HG03520 (cell line): ENCODE measurements at regions not wholly inside any gene's neighbourhood (a gene's known extent, or its start where the extent isn't known, plus 50 kb on each side); places are given as distances from the start of the nearest gene placed in this dataset.

ENCODE experiments used
- ATAC-seq: cut with Tn5 transposase; IDR thresholded peaks from one replicate; pipeline ENCODE4 v1.9.1; 2021; ENCODE audit warnings: mild to moderate bottlenecking, moderate library complexity; ENCODE audit not compliant: unreplicated experiment

- ATAC-seq, result no peak
Observed at GRCh38 chr21:35360870-35361570, 311.9 kb upstream of the RUNX1 start.

DNA sequence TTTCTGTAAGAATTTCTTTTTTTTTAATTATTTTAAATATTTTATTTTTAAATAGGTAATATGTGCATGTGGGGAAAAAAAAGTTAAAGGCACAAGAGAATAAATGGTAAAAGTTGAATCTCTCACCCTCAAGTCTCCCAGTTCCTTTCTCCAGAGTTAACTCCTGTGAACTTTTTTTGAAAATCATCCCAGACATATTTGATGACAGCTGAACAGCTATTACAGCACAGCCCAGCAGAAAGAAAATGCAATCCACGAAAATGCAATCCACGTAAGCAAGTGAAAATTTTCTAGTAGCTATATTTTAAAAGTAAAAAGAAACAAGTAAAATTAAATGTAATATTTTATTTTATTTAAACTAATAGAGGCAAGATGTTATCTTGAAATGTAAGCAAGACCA lies 310.0 kb upstream of the RUNX1 start:
- no peak for ATAC-seq

DNA sequence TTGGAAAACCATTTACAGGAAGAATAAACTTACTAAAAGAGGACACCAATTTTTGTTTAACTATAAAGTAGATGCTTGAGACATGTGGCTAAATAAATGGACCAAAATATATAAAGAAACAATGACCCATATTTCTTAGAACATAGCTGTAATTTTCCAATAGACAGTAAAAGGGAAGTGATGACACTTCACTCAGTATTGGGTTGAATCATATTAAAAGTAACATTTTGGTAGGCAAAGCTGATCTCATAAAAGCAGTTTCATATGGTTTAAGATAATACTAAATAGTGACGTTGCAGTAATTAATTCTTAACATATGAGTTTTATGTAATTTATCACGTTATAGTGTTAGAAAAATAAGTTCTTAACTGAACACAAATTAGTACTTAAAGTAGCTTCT lies 308.9 kb upstream of the RUNX1 start:
- no peak for ATAC-seq

- no peak for ATAC-seq
Observed at GRCh38 chr21:35357041-35357780, 308.1 kb upstream of the RUNX1 start.

- ATAC-seq, result no peak
Observed at GRCh38 chr21:35354078-35354477, 305.0 kb upstream of the RUNX1 start.

DNA sequence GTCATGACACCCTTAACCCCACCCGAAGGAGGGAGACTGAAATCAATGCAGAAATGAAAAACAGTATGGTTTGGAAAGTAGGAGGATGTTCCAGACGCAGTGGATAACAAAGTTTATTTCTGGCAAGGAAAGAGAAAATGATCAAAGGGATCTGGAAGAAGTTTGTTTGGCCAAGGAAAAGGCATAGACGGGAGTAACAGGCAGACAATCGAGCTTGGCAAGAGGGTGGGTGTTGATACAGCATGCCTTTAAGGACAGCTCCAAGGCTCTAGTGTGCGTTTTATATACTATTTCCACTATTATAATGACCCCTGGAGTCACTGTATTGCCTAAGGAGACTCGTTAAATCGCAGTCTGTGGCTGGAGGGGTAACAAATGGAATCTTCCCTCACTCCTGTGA lies 303.7 kb upstream of the RUNX1 start:
- ATAC-seq, result no peak

GRCh38 chr21:35352066-35352770 lies 303.1 kb upstream of the RUNX1 start:
- ATAC-seq, result no peak

- ATAC-seq, result no peak
Observed at GRCh38 chr21:35351434-35351833, 302.3 kb upstream of the RUNX1 start.

DNA sequence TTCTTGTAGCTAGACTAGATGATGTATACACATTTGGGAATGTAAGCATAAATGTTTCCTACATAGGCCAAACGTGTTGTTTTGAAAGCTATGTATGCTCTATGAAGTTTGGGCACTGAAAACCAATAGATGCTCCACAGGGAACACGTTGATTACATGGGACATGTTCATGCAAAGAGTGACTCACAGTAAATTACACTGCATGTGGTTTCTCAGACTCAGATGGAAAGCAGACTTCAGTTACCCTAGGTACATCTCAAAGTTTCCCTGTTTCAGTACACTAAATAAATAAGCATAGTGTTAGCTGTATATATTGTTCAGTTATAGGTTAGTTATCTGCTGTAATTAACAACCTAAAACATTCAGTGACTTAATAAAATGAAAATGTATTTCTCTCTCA lies 301.9 kb upstream of the RUNX1 start:
- no peak for ATAC-seq

- ATAC-seq, result no peak
Observed at GRCh38 chr21:35349376-35350080, 300.4 kb upstream of the RUNX1 start.

DNA sequence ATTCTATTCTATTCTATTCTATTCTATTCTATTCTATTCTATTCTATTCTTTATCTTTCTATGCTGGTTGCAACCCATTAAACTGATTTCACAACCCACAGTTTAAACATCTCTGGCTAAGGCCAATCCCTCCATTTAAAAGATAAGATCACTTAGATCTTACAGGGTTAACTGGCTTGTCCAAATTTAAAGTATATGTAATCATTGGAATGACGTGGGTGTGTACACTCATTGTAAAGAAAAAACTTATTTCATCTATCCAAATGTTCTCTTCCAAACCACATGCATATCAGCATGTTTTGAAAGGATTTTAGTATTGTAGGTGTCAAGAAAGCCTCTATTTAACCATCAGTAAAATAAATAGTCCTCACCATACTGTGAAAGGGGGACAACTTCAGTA lies 299.6 kb upstream of the RUNX1 start:
- no peak for ATAC-seq

DNA sequence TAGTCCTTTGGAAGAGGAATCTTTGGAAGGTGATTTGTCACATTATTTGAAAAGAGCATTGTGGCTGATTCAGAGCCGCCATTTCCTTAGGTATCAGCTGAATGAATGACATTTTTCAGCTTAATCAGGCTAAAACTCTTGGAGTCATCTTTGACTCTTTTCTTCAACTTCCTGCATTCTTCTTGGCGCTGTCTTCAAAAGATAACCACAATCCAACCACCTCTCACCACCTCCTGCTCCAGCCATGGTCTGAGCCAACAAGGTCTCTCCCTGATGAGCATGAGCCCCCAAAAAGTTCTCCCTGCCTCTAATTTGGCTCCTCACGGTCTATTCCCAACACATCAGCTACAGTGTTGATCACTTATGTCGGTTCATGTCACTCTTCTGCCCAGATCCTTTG lies 297.6 kb upstream of the RUNX1 start:
- ATAC-seq, result no peak

DNA sequence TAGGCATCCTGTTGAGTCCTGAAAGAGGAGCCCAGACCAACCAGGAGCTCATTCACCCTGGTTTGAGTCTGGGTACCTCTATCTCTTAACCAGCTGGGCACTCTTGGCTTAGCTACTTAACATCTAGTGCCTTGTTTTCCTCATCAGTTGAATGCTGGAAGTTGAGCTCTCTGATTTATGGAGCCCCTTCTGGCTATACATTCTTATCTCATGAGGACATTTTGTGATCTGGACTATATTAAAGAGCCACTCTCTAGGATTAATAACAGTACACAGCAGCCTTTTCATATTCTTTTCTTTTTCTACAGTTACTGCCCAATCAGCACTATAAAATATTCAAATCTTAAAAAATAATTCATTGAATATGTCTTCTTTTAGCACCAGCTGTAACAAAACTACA lies 296.9 kb upstream of the RUNX1 start:
- no peak for ATAC-seq

DNA sequence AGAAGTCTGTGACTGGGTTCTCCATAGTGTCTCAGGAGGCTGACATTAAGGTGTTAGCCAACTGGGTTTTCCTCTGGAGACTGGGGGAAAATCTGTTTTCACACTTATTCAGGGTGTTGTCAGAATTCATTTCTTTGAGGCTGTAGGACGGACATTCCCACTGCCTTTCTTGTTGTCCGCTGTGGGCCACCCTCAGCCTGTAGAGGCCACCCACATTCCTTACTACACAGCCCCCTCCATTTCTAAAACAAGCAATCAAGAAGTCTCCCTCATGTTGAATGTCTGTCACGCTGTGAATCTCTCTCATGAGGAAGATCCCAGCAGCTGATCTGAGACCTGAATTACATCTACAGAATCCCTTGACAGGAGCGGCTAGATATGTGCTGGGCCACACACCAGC lies 295.5 kb upstream of the RUNX1 start:
- no peak for ATAC-seq

DNA sequence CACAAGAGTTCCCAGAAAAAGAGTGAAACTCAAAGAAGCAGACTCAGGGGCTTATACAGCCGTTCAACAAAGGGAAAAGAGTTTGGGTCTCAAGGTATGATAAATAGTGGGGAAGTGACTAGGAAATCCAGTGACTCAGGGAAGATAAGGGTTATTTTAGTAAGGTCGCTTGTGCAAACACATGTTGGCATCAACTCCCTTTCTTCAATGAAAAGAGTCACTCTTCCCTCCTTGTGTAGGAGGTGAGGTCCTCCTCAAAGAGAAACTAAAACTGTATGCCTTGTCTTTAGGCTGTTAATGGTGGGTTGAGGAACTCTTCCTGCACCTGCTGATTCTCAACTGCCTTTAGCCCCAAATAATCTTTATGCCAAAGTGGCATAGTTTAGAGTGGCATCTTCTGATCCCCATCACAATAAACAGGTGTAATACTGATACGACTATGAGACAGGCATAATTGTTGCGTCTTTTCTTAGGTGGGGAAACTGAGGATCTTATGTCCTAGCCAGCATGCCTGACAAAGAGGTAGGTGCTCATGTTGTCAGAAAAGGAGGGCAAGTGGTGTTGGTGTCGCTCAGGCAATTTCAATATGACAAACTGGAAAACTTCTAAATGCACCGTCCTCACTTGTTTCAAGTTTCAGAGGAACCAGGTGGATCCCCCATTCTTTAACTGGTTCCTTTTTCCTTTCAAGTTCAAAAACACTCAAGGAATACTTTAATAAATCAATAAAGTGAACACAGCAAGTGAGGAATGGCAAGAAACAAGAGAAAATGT lies 294.1 kb upstream of the RUNX1 start:
- no peak for ATAC-seq

DNA sequence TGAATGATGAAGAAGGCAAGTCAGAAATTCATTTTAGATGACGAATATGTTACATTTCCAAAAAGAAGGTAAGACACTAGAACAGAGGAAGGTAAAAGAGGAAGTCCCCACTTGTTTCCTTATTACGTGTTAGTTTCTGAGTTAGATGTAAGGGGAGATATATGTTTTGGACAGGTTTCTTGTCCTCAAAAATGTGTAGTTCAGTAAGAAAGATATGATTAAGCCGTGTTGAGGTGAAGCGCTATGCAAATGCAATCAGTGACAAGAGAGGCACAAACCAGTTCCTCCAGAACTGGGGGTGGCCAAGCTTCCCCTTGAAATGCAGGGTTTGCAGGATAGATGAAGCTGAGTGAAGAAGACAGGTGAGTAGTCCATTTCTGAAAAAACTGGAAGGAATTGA lies 293.3 kb upstream of the RUNX1 start:
- no peak for ATAC-seq

DNA sequence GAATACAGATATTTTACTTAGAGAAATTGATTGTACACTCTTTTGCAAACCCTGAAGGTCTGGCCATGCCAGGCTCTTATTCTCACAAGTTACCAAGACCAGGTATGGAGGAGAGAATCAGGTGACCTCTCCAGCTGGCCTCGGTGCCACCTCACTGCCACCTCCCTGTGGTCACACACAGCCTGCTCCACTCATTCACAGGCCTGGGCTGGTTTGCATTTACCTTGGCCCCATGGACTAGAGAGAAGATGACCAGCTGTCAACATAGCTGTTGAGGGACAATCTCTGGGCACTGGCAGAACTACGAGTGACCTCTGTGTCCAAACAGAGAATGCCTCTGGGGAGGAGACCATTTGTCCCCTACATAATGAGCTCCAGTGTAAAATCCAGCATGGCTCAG lies 291.2 kb upstream of the RUNX1 start:
- ATAC-seq, result no peak

GRCh38 chr21:35338881-35339632 lies 290.0 kb upstream of the RUNX1 start:
- no peak for ATAC-seq

DNA sequence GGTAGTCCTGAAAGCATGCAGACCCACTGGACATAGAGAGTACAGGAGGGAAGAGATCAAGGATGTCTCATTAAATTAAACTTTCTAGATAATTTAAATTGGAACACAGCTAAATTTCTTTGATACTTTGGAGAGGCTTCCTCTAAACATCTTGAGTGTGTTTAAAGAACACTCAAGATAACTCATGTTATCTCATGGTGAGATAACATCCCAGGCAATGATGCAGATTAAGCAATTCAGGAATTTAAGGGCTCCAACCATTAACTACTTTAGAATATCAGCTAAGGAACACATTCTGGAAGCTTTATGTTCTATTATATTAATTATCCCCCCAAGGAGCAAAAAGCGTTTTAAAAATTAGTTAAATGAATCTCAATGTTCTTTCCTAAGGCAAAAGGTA lies 289.2 kb upstream of the RUNX1 start:
- no peak for ATAC-seq

DNA sequence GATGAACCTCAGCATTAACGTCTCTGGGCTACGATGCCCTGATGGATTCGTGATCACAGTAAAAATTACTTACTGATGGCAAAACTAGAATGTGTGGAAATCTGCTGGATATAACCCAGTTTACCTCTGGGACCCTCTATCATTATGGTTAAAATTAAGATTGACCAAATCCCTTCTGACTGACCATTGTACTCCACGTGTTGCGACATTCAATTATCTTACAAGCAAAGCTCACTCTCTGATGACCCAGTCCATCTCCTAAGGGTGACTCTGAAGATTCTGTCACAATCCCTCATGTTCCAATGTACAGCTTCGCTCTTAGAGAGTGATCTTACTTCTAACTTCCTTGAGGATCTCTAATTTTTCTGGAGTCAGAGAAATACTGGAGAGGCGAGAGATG lies 288.5 kb upstream of the RUNX1 start:
- no peak for ATAC-seq
